ENCODE measurements at regions not wholly inside any gene's neighbourhood (a gene's known extent, or its start where the extent isn't known, plus 50 kb on each side); places are given as distances from the start of the nearest gene placed in this dataset.
A peak's percentile ranks its signal among the peaks of the same experiment; 100 is the strongest.

DNA sequence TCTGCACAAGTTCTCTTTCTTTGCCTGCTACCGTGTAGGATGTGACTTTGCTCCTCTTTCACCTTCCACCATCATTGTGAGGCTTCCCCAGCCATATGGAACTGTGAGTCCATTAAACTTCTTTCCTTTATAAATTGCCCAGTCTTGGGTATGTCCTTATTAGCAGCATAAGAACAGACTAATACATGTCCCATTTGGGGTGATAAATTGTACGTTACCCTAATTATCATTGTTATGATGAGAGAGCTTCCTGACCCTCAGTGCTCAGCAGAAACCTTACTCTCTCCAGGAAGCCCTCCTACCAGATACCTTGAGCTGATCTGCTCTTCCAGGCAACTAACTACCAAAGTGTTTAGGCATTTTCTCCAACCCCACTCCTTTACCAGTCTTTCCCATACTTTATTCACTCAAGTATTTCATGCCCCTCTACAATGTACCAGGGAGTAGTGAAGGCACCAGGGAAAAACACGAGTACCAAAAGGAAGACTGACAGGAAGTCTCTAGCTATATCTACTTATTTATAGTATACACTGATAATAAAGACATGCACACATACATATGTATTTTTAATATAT, 196.2 kb downstream of the MYCN start:
- H3K27me3 ChIP-seq, result no peaks in the 10 kb centered on the region
- H3K36me3 ChIP-seq (replicated peaks in 1 of 2), result no peaks in the 10 kb centered on the region
- no peaks in the 10 kb centered on the region for H3K9me3 ChIP-seq (replicated peaks in 1 of 3)
- no peak overlapping the region for H3K27ac ChIP-seq
- DNase-seq, result no peak
- TF ChIP-seq, protein P1, sequence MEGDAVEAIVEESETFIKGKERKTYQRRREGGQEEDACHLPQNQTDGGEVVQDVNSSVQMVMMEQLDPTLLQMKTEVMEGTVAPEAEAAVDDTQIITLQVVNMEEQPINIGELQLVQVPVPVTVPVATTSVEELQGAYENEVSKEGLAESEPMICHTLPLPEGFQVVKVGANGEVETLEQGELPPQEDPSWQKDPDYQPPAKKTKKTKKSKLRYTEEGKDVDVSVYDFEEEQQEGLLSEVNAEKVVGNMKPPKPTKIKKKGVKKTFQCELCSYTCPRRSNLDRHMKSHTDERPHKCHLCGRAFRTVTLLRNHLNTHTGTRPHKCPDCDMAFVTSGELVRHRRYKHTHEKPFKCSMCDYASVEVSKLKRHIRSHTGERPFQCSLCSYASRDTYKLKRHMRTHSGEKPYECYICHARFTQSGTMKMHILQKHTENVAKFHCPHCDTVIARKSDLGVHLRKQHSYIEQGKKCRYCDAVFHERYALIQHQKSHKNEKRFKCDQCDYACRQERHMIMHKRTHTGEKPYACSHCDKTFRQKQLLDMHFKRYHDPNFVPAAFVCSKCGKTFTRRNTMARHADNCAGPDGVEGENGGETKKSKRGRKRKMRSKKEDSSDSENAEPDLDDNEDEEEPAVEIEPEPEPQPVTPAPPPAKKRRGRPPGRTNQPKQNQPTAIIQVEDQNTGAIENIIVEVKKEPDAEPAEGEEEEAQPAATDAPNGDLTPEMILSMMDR (IDR thresholded peaks at IDR 0.05), result no peak
- no peak for TF ChIP-seq POLR2A (IDR thresholded peaks at IDR 0.05)
- WGBS, 4 donors, result 80 to 88% (median 84%) methylated on average over 3 of the region's 3 CpGs
- H3K4me3 ChIP-seq, result no peak overlapping the region
- intact Hi-C loops (cut with DNase I), result no loop called here
- no peaks in the 10 kb centered on the region for H3K4me1 ChIP-seq (replicated peaks in 1 of 2)

DNA sequence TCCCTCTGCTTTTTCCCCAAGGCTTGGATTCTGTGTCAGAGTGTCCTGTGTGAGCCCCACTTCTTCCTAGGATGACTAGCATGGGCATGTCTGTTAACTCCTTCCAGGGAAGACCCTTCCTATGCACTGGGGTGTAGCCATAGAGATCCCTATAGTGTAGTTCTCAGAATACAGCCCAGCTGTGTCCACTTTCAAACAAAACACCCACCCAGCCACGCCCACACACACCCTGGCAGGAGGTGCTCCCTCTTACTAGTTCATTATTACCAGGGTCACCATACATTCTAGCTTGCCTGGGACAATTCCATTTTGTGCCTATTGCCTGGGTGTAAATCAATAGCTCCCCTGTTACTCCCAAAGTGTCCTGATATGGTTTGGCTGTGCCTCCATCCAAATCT, 195.6 kb downstream of the MYCN start:
- Histone ChIP-seq H3K27ac (no peak overlapping the region), H3K36me3 (replicated peaks in 1 of 2) (no peaks in the 10 kb centered on the region), H3K27me3 (no peaks in the 10 kb centered on the region), H3K9me3 (replicated peaks in 1 of 3) (no peaks in the 10 kb centered on the region), H3K4me3 (no peak overlapping the region), H3K4me1 (replicated peaks in 1 of 2) (no peaks in the 10 kb centered on the region)
- intact Hi-C loops (cut with DNase I), result no loop called here
- 50 to 67% (median 61%) methylated on average over 1 of the region's 1 CpG for WGBS, 4 donors
- TF ChIP-seq POLR2A (IDR thresholded peaks at IDR 0.05), result no peak
- TF ChIP-seq, protein P1 (IDR thresholded peaks at IDR 0.05), result no peak
- DNase-seq, result peak in 1 of 7 donors; percentile 28

DNA sequence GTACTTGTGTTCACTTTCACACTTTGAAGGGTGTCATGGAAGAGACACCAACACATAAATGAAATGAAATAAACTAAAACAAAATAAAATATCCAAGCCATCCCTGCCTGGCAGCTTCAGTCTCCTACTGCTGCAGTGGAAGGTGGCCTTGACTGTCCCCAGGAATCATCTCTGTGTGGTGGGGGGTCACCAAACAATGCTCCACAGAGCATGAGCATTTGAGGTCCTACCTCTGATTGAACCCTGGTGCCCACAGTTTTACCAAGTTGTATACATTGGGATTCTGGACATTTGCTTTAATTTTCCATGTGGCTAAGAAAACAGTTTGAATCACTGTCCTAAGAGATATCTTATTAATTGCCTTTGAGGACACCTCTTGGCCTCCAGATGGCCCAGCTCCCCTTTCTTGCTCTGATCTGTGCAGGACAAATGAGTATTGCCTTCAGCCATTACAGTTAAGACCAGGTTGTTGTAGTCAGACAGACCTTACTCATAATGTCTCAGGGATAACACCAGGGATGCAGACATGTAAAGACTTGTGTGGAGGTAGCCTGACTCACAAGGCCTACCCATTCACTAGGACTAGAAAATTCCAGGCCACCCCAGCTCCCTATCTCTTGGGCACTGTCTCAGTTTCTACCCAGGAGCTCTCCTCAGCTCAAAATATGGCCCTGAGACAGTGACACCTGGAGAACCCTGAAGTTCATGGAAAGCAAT, 195.0 kb downstream of the MYCN start:
- Histone ChIP-seq H3K27me3 (no peaks in the 10 kb centered on the region), H3K4me3 (no peak overlapping the region), H3K9me3 (replicated peaks in 1 of 3) (no peaks in the 10 kb centered on the region), H3K36me3 (replicated peaks in 1 of 2) (no peaks in the 10 kb centered on the region), H3K4me1 (replicated peaks in 1 of 2) (no peaks in the 10 kb centered on the region), H3K27ac (no peak overlapping the region)
- TF ChIP-seq, protein P1 (IDR thresholded peaks at IDR 0.05), result no peak
- intact Hi-C loops (cut with DNase I), result no loop called here
- DNase-seq, result no peak

DNA sequence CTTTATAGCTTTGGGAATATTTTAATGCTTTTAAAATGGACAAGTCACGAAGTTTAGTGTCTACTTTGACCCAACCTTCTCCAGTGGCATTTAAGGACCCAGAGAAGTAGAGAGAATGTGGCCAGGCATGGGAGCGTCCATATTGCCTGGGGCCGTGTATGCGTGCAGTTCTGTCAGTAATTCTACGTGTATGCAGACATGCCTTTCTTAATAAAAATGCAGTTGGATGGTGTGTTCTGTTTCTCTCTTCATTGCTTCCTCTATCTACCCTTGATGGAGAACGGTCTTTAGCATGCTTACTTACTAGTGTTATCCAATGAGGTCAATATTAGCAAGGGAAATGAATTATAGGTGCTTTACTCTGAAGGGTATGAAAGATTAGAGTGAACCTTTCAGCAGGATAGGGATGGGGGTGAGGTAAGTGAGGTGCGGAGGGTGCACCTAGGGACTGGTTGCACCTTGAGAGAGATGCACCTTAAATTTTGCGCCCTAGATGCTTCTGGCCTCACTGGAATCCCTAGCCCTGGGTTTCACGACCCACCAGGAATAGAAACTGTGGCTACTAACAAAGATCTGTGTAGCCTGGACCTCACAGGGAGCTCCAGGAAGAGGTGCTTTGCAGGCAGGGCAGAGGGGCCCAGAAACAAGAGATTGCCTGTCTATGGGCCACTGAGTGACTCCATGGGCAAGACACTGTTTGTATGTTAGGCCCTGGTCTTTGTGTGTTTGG, 194.3 kb downstream of the MYCN start:
- intact Hi-C loops (cut with DNase I), result no loop called here

More for the DNA sequence above, 194.3 kb downstream of the MYCN start:
- H3K27ac ChIP-seq, result no peak overlapping the region
- H3K9me3 ChIP-seq (replicated peaks in 1 of 3), result no peaks in the 10 kb centered on the region
- no peak for DNase-seq
- no peaks in the 10 kb centered on the region for H3K4me1 ChIP-seq (replicated peaks in 1 of 2)
- H3K36me3 ChIP-seq (replicated peaks in 1 of 2), result no peaks in the 10 kb centered on the region
- H3K27me3 ChIP-seq, result no peaks in the 10 kb centered on the region
- no peak for TF ChIP-seq POLR2A (IDR thresholded peaks at IDR 0.05)
- TF ChIP-seq, protein P1 (IDR thresholded peaks at IDR 0.05), result no peak
- WGBS, 4 donors, result 87 to 95% (median 90%) methylated on average over 8 to 9 of the region's 9 CpGs
- no peak overlapping the region for H3K4me3 ChIP-seq
